SW 1271 (cell line): ENCODE measurements at regions not wholly inside any gene's neighbourhood (a gene's known extent, or its start where the extent isn't known, plus 50 kb on each side); places are given as distances from the start of the nearest gene placed in this dataset.

ENCODE experiments used
- DNase-seq, 2 experiments: peaks; one replicate each; lab custom pipeline; 2025; lab: John Stamatoyannopoulos, UW

- DNase-seq, result no peak
Measured at GRCh38 chr13:66071029-66071428, 1159.1 kb downstream of the PCDH9 start.

GRCh38 chr13:66069570-66069969, 1160.6 kb downstream of the PCDH9 start:
- DNase-seq, result no peak

- DNase-seq, result no peak
Measured at GRCh38 chr13:66068683-66069082, 1161.5 kb downstream of the PCDH9 start.

- no peak for DNase-seq
Measured at GRCh38 chr13:66048888-66049287, 1181.2 kb downstream of the PCDH9 start.

GRCh38 chr13:66040506-66040905, 1189.6 kb downstream of the PCDH9 start:
- no peak for DNase-seq

DNA sequence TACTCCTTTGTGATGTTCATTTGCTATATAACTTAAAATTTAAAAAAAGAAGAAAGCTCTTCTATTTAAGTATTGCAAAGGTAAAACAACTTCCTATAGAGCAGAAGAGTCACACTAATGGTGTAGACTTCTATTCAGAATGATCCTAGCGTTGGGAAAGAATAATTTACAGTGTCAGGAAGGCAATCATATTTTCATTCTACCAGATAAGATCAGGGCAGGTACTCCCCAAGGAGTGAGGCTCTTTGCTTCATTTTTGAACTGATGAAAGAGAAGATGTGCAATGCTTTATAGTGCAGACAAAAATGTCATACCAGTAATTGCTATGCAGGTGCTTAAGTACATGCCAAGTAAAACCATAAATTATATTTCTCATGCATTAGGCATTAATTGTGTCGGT, 1193.0 kb downstream of the PCDH9 start:
- no peak for DNase-seq

- no peak for DNase-seq
Measured at GRCh38 chr13:66036636-66037035, 1193.5 kb downstream of the PCDH9 start.

DNA sequence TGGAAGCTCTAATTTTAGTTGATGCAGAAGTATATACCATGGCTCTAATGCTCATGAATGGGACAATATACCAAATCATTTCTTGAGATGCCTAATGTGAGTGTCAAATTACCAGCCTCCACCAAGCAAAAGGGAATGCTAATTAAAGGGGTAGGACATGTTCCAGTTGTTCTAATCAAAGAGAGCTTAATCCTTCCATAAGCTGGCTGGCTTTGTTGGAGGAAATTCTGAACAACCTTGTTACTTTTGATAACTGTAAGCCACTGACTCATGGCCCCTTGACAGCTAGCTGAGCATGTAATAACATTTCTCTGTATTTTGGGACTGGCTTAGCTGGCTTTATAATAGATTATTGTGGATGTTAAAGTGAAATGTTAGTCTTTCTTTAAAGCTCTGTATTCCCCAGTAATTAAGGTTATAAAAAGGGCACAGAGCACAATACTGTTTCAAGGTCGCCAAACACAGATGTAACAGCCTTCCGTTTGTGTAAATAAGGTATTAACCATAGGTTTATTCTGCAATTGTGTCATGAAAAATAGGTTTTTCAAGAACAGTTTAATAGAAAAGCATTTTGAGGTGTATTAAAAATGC, 1194.0 kb downstream of the PCDH9 start:
- DNase-seq, result no peak

DNA sequence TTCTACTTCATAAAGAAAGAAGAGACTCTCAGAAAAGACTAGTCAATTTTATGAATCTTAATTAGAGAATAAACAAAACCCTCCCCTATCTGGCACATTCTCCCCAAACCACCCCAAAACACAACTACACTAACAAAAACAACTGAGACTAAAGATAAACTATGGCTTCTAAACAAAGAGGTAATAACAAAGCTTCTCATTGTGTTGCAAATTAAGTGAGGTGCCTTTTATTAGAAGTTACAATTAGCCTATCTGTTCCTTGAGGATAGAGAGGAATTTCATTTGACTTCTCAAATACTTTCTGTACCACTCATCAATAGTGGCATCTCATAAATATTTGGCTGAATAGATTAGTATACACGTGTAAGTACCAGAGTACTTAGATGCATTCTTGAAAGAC, 1196.2 kb downstream of the PCDH9 start:
- no peak for DNase-seq

DNA sequence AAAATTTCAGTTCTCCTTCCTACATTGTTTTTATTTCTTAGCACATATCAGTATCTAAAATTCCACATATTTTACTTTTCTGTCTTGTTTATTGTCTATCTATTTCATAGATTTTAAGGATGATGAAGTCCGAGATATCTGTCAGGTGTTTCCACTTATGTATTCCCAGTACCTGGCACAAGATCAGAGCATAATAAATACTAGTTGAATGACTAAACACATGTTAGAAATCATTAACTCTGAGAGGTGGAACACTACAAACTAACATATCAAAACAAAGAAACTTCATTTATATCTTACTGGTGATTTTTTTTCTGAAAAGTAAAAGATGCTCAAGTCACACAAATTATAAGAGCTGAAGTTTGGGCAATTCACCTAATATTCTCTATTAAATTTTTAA, 1208.3 kb downstream of the PCDH9 start:
- DNase-seq, result no peak

DNA sequence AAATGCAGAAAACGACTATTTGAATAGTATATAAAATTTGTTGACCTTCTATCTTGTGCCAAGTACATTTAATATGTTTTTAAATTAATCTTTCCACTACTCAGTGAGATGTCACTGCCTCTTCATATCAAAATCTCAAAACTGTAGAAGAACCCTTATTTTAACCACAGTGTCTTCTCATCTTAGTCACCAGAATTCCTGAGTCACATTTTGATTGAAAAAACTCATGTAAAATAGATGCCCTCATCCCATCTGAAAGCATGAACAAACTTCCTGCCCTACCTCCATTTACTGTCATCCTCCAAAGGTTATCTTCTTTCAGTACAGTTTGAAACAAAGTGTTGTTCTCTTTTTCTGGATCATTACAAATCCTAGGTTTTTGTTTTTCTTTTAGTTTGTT, 1215.4 kb downstream of the PCDH9 start:
- DNase-seq, result no peak

DNA sequence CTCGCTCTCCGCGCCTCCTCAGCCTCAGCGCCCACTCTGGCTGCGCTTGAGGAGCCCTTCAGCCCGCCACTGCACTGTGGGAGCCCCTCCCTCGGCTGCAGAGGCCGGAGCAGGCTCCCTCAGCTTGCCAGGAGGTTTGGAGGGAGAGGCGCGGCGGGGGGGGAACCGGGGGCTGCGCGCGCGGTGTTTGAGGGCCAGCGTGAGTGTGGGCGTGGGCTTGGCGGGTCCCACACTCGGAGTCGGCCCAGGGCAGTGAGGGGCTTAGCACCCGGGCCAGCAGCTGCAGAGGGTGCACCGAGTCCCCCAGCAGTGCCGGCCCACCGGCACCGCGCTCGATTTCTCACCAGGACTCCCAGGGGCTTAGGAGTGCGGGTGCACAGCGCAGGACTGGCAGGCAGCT, 1220.9 kb downstream of the PCDH9 start:
- DNase-seq, result no peak

DNA sequence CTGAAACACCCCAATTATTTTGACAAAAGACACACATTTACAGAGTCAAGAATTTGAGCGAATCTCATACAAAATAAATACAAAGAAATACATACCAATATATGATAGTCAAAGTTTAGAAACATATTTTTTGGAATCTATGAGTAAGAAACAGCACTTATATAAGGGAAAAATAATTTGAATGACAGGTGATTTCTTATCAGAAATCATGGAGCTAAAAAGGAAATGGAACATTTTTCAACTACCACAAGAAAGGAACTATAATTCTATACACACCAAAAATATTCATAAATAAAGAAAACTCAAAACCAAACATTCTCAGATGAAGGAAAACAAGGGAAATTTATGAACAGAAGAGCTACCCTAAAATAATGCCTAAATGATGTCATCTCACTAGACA, 1226.6 kb downstream of the PCDH9 start:
- no peak for DNase-seq

- no peak for DNase-seq
Measured at GRCh38 chr13:66001140-66001539, 1229.0 kb downstream of the PCDH9 start.

DNA sequence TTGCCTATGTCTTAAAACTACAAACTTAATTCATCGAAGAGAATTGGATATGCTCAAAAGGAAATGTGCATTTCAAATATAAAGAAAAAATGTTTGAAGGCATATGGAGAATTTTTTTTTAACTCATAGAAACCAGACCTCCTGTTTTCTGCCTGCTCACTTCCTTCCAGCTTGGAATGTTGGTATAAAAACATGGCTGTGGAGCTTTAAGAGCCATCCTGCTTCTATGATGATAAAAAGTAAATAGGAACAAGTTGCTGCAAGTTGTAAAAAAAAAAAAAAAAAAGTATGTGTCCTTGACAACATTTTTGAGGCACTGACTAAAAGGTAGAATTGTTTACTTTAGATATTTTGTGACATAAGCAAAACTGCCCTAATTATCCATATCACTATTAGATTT, 1230.7 kb downstream of the PCDH9 start:
- DNase-seq, result no peak

DNA sequence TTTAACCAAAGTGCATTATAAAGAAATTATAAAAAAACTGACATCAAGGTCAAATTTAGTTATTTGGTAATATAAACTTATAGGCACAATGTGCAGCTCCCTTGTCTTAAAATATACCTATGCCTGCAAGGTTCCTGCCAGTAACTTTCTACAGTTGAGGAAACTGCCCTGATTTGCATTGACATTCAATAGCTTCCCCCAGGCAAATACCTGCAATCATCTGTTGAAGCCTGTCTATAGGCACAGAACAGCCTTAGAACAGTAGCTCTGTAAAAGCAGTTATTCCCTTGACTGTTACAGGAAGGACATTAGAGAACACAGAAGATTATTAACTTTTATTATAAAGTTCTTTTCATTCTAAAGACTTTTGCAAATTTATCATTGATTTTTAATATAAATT, 1239.5 kb downstream of the PCDH9 start:
- no peak for DNase-seq

DNA sequence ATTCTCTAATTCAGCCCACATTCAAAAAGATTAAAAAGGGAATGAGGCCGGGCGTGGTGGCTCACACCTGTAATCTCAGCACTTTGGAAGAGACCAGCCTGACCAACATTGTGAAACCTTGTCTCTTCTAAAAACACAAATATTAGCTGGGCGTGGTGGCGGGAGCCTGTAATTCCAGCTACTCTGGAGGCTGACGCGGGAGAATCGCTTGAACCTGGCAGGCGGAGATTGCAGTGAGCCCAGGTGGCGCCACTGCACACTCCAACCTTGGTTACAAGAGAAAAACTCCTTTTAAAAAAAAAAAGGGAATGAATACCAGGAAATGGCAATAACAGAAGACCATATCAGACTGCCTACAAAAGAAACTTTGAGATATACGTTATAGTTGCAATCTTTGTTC, 1244.5 kb downstream of the PCDH9 start:
- DNase-seq, result no peak

DNA sequence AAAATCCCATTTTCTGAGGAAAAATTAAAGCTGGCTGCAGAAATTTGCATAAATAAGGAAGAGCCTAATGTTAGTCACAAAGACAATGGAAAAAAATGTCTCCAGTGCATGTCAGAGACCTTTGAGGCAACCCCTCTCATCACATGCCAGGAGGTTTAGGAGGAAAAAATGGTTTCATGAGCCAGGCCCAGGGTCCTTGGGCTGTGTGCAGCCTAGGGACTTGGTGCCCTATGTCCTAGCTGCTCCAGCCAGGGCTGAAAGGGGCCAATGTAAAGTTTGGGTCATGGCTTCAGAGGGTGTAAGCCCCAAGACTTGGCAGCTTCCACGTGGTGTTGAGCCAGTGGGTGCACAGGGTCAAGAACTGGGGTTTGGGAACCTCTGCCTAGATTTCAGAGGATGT, 1252.6 kb downstream of the PCDH9 start:
- no peak for DNase-seq

- DNase-seq, result no peak
Measured at GRCh38 chr13:65971541-65971940, 1258.6 kb downstream of the PCDH9 start.

DNA sequence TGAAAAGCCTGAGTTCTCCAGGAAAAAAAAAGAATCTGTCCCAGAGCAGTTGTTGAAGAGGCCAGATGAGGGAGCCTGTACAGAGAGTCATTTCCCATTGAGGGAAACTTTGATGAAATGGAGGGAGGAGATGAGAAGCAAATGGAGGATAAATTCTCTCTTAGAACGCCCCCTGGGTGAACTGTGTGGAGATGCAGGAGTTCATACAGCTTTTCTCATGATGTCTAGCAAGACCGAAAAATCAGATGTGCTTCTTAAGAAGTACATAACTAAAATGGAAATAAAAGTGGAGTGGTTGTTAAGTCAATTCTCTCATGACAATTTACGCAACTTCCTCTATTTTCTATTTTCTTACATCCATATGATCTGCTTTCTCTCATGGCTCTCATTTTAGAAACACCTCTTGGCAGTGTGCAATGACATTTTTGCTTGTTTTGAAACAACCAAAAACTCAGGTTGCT, 1263.1 kb downstream of the PCDH9 start:
- peak; percentile 45 to 75 for DNase-seq

DNA sequence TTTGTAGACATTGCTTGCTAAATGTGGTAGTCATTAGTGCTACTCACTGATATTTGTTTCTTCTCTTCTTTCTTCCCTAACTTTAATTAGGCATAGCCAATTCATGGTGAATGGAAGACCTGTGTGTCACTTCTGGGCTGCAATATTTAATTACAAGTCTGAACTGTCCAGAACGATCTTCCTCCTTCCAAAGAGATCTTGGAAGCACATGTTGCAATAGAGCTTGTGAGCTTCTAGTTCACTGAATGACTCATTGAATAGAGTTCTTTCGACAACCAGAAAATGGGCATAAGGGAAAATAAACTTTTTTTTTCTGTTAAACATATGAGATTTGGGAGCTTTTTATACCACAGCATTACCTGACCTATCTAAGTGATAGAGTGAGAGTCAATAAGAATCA, 1264.6 kb downstream of the PCDH9 start:
- no peak for DNase-seq

- no peak for DNase-seq
Measured at GRCh38 chr13:65964672-65965071, 1265.5 kb downstream of the PCDH9 start.

- DNase-seq, result no peak
Measured at GRCh38 chr13:65959305-65959704, 1270.8 kb downstream of the PCDH9 start.

DNA sequence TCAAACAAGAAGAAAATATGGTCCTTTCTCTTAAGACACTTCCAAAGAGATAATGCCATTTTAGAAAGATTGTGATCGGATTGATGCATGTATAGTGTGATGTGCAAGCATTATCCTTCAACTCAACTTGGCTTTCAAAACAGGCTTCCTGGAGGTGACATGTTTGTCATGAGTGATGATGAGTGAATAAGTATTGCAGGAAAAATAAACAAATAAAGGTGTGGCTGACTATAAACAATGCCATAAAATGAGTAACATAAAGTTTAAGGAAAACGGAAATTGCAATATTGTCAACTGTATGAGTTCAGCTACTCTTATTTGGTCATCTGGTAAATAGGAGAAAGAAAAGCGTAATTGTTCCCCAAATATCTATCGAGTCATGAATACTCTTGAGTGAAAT, 1283.7 kb downstream of the PCDH9 start:
- no peak for DNase-seq

DNA sequence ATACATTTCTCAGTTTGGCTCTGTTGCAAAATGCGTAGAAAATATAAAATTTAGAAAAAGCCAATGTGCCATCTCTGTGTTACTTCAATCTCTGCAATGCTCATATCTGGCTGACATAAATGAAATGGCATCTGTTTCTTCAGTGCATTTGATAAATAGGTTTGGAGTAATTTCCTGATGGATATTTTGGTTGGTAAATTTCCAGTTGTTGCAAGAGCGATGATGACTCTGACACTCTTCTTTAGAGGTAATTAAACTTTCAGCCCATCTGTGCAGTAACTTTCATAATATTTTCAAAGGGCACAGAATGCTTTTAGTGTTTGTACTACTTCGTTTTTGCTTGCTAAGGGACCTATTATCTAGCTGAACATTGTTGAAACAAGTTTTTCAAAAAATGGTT, 1286.4 kb downstream of the PCDH9 start:
- no peak for DNase-seq
